Esophagus muscularis mucosa (tissue), 4 donors: ENCODE measurements at regions not wholly inside any gene's neighbourhood (a gene's known extent, or its start where the extent isn't known, plus 50 kb on each side); places are given as distances from the start of the nearest gene placed in this dataset.

Experiments
- EP300 ChIP-seq: sonication (generic); formaldehyde crosslinking; IDR thresholded peaks from one replicate; pipeline ENCODE4 v1.6.1; 2017; ENCODE audit warnings: antibody characterized with exemption
- POLR2A ChIP-seq: fragments of 450-650 bp; IDR thresholded peaks from one replicate; pipeline ENCODE4 v1.6.1; 2017; ENCODE audit warnings: antibody characterized with exemption, moderate library complexity, mild to moderate bottlenecking, low read depth
- POLR2AphosphoS5 ChIP-seq, 2 donors: sonication (generic); formaldehyde crosslinking; IDR thresholded peaks; one replicate each; pipeline ENCODE4 v1.6.1; 2017; ENCODE audit warnings: antibody characterized with exemption in 2 of 2
- TF ChIP-seq, protein P1 (sequence below), 3 experiments: fragments of 200-600 bp in 2 of 3; fragments of 450-650 bp in 1 of 3; sonication (generic) in 2 of 3; IDR thresholded peaks; one replicate each; pipeline ENCODE4 v1.5.1; 2017 to 2019; ENCODE audit warnings: antibody characterized with exemption in 3 of 3, mild to moderate bottlenecking in 2 of 3, moderate library complexity in 1 of 3

DNA sequence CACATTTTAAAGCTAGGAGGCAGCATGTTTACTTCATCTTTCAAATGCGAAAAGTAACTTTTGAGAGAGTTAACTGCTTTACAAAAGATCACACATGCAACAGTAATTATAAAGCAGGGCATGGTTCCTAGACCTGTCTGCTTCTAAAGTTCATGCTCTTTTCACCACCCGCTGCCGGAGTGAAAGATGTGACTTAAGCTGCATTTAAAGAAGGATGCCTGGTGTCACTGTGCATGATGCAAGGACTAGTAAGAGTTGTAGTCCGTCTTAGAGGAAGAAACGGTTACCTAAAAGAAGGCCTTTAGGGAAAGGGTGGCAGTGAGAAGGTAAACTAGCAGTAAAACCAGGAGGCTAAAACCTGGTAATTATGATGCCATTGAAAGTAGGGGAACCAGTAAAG is 1689.1 kb downstream of the KCNT2 start:
- TF ChIP-seq, protein P1, sequence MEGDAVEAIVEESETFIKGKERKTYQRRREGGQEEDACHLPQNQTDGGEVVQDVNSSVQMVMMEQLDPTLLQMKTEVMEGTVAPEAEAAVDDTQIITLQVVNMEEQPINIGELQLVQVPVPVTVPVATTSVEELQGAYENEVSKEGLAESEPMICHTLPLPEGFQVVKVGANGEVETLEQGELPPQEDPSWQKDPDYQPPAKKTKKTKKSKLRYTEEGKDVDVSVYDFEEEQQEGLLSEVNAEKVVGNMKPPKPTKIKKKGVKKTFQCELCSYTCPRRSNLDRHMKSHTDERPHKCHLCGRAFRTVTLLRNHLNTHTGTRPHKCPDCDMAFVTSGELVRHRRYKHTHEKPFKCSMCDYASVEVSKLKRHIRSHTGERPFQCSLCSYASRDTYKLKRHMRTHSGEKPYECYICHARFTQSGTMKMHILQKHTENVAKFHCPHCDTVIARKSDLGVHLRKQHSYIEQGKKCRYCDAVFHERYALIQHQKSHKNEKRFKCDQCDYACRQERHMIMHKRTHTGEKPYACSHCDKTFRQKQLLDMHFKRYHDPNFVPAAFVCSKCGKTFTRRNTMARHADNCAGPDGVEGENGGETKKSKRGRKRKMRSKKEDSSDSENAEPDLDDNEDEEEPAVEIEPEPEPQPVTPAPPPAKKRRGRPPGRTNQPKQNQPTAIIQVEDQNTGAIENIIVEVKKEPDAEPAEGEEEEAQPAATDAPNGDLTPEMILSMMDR (IDR thresholded peaks at IDR 0.05) = no peak
- TF ChIP-seq EP300 (no peak), POLR2A (no peak), POLR2AphosphoS5 (IDR thresholded peaks at IDR 0.05) (no peak)
